GM10266 (cell line): ENCODE measurements at regions not wholly inside any gene's neighbourhood (a gene's known extent, or its start where the extent isn't known, plus 50 kb on each side); places are given as distances from the start of the nearest gene placed in this dataset.

Experiments
- DNase-seq: peaks from one replicate; pipeline ENCODE4 v3.0.0; 2012; ENCODE audit errors: extremely low spot score
- TF ChIP-seq, protein P1 (sequence below): IDR thresholded peaks from 2 replicates; pipeline ENCODE4 v1.5.1; 2012; ENCODE audit warnings: mild to moderate bottlenecking, low read depth; ENCODE audit not compliant: control insufficient read depth, insufficient read depth; ENCODE audit errors: missing control alignments

- TF ChIP-seq, protein P1, sequence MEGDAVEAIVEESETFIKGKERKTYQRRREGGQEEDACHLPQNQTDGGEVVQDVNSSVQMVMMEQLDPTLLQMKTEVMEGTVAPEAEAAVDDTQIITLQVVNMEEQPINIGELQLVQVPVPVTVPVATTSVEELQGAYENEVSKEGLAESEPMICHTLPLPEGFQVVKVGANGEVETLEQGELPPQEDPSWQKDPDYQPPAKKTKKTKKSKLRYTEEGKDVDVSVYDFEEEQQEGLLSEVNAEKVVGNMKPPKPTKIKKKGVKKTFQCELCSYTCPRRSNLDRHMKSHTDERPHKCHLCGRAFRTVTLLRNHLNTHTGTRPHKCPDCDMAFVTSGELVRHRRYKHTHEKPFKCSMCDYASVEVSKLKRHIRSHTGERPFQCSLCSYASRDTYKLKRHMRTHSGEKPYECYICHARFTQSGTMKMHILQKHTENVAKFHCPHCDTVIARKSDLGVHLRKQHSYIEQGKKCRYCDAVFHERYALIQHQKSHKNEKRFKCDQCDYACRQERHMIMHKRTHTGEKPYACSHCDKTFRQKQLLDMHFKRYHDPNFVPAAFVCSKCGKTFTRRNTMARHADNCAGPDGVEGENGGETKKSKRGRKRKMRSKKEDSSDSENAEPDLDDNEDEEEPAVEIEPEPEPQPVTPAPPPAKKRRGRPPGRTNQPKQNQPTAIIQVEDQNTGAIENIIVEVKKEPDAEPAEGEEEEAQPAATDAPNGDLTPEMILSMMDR = no peak
- no peak for DNase-seq
These were observed 1763.3 kb upstream of the MIR17HG start for GRCh38 chr13:89584058-89584620.

GRCh38 chr13:89602655-89603054 is 1744.8 kb upstream of the MIR17HG start:
- TF ChIP-seq, protein P1 = no peak
- DNase-seq = no peak

- TF ChIP-seq, protein P1 = no peak
These were observed 1744.3 kb upstream of the MIR17HG start for GRCh38 chr13:89603187-89603586.

GRCh38 chr13:89609318-89609717 is 1738.2 kb upstream of the MIR17HG start:
- no peak for DNase-seq

More at GRCh38 chr13:89603187-89603586, 1744.3 kb upstream of the MIR17HG start:
- no peak for DNase-seq

DNA sequence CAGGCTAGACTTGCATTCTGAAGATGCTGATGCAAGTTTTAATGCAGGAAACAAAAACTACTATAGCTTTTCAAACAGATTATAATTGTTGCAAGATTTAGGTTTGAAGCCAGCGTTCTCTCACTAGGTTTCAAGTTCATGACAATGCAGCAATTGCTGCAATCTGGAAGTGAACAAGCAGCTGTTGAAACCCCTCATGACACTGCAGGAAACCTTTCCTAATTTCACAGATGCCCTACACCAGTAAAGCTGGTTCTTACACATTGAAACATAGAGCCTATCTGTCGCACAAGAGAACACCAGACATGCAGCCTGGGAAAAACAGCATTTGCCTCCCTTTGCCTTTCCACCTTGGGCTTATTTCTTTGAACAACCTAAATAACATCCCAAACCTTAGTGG is 1737.2 kb upstream of the MIR17HG start:
- TF ChIP-seq, protein P1 = no peak
- no peak for DNase-seq

More at GRCh38 chr13:89609318-89609717, 1738.2 kb upstream of the MIR17HG start:
- TF ChIP-seq, protein P1 = no peak

GRCh38 chr13:89610881-89611280 is 1736.6 kb upstream of the MIR17HG start:
- no peak for DNase-seq
- TF ChIP-seq, protein P1 = no peak

DNA sequence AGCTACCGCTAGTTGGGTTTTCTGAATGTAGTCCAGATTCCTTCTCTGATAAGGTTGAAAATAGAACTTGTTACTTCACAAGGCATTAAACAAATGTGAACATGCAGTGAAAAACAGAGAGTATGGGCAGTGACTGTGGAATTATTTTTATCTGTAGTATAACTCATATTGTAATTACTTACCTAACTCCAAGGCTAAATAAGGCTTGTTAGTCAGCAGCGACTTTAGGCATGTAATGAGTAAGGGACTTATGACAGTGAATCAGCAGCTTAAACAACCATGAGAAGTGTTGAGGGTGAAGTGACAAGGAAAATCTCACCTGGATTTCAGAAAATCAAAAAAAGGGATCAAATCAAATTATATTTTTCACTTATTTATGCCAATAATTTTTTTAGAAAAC is 1719.5 kb upstream of the MIR17HG start:
- no peak for DNase-seq
- TF ChIP-seq, protein P1 = no peak
